MM.1S (cell line): ENCODE measurements at regions not wholly inside any gene's neighbourhood (a gene's known extent, or its start where the extent isn't known, plus 50 kb on each side); places are given as distances from the start of the nearest gene placed in this dataset.

Experiments
- EZH2 ChIP-seq: fragments of 300-600 bp; sonication (generic); optimal IDR thresholded peaks from 2 replicates; pipeline ENCODE3; 2017; ENCODE audit warnings: low read depth, mild to moderate bottlenecking, antibody characterized with exemption, low read length, mixed read lengths
- TF ChIP-seq, protein P1 (sequence below): fragments of 300-600 bp; sonication (generic); IDR thresholded peaks from 2 replicates; pipeline ENCODE4 v1.5.1; 2016; ENCODE audit warnings: antibody characterized with exemption, low read length, mixed read lengths

DNA sequence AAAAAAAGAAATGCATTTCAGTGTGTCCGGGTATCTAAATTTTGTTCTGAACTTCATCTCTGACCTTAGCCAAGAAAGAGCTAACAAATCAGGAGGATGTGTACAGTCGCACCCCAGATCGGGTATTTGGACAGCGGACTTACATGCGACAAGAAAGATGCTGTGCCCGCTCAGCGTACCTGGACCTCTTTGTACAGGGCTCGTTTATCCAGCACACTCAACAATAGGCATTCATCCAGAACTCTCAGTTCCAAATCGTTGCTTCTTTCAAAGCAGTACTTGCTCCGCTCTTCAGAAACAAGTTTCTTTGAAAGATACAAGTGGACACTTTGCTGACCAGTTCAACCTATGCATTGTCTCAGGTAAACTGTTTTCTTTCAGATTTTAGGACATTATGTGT is 191.7 kb downstream of the LY86 start:
- no peak for TF ChIP-seq EZH2
- TF ChIP-seq, protein P1, sequence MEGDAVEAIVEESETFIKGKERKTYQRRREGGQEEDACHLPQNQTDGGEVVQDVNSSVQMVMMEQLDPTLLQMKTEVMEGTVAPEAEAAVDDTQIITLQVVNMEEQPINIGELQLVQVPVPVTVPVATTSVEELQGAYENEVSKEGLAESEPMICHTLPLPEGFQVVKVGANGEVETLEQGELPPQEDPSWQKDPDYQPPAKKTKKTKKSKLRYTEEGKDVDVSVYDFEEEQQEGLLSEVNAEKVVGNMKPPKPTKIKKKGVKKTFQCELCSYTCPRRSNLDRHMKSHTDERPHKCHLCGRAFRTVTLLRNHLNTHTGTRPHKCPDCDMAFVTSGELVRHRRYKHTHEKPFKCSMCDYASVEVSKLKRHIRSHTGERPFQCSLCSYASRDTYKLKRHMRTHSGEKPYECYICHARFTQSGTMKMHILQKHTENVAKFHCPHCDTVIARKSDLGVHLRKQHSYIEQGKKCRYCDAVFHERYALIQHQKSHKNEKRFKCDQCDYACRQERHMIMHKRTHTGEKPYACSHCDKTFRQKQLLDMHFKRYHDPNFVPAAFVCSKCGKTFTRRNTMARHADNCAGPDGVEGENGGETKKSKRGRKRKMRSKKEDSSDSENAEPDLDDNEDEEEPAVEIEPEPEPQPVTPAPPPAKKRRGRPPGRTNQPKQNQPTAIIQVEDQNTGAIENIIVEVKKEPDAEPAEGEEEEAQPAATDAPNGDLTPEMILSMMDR: no peak
